Neural crest cell (in vitro differentiated cells): ENCODE measurements at regions not wholly inside any gene's neighbourhood (a gene's known extent, or its start where the extent isn't known, plus 50 kb on each side); places are given as distances from the start of the nearest gene placed in this dataset.

Experiments used
- DNase-seq: peaks from one replicate; pipeline ENCODE4 v3.0.0; 2021; ENCODE audit warnings: low read depth, mixed read lengths, low spot score
- H3K27ac Mint-ChIP-seq: one replicate; pipeline ENCODE4 v1.8.0; 2021; ENCODE audit warnings: mild to moderate bottlenecking, mixed read lengths; ENCODE audit not compliant: unreplicated experiment
- H3K27me3 Mint-ChIP-seq: 2 replicates; pipeline ENCODE4 v1.8.0; 2021; ENCODE audit warnings: low read depth, mild to moderate bottlenecking, mixed read lengths
- H3K36me3 Mint-ChIP-seq: 2 replicates; pipeline ENCODE4 v1.8.0; 2021; ENCODE audit warnings: low read depth, mild to moderate bottlenecking, mixed read lengths
- H3K4me1 Mint-ChIP-seq: 2 replicates; pipeline ENCODE4 v1.8.0; 2021; ENCODE audit warnings: mixed read lengths
- H3K4me3 Mint-ChIP-seq: one replicate; pipeline ENCODE4 v1.8.0; 2021; ENCODE audit warnings: mild to moderate bottlenecking, mixed read lengths
- H3K9me3 Mint-ChIP-seq: 2 replicates; pipeline ENCODE4 v1.8.0; 2021; ENCODE audit warnings: mixed read lengths
- CTCF ChIP-seq: fragments of 200-600 bp; sonication (generic); conservative IDR thresholded peaks from 2 replicates; pipeline ENCODE4 v1.5.0; 2021; ENCODE audit warnings: antibody characterized with exemption, mild to moderate bottlenecking

- no peaks in the 10 kb centered on the region for H3K27me3 Mint-ChIP-seq
Observed at GRCh38 chr17:63096426-63096825, 130.4 kb downstream of the TANC2 start.

GRCh38 chr17:63099425-63099824, 133.4 kb downstream of the TANC2 start:
- no peak for DNase-seq
- Mint-ChIP-seq H3K4me3 (no peak overlapping the region), H3K27ac (no peak overlapping the region), H3K9me3 (no peaks in the 10 kb centered on the region), H3K27me3 (no peaks in the 10 kb centered on the region), H3K4me1 (no peaks in the 10 kb centered on the region), H3K36me3 (no peaks in the 10 kb centered on the region)
- no peak for TF ChIP-seq CTCF

More at GRCh38 chr17:63096426-63096825, 130.4 kb downstream of the TANC2 start:
- Mint-ChIP-seq H3K9me3 (peaks cover 3% of the 10 kb centered on the region), H3K4me1 (no peaks in the 10 kb centered on the region), H3K27ac (no peak overlapping the region), H3K4me3 (no peak overlapping the region), H3K36me3 (peaks cover 3% of the 10 kb centered on the region)
- TF ChIP-seq CTCF = no peak
- DNase-seq = no peak

- no peaks in the 10 kb centered on the region for H3K9me3 Mint-ChIP-seq
- H3K27ac Mint-ChIP-seq = no peak overlapping the region
- no peak overlapping the region for H3K4me3 Mint-ChIP-seq
Observed at GRCh38 chr17:63102034-63102433, 136.0 kb downstream of the TANC2 start.

GRCh38 chr17:63106050-63106449, 140.0 kb downstream of the TANC2 start:
- Mint-ChIP-seq H3K4me3 (no peak overlapping the region), H3K27ac (no peak overlapping the region), H3K9me3 (no peaks in the 10 kb centered on the region), H3K4me1 (peaks cover 5% of the 10 kb centered on the region), H3K36me3 (no peaks in the 10 kb centered on the region), H3K27me3 (no peaks in the 10 kb centered on the region)
- TF ChIP-seq CTCF = no peak
- no peak for DNase-seq

More at GRCh38 chr17:63102034-63102433, 136.0 kb downstream of the TANC2 start:
- Mint-ChIP-seq H3K36me3 (no peaks in the 10 kb centered on the region), H3K4me1 (no peaks in the 10 kb centered on the region), H3K27me3 (no peaks in the 10 kb centered on the region)
- no peak for TF ChIP-seq CTCF
- DNase-seq = no peak

GRCh38 chr17:63109661-63110060, 143.6 kb downstream of the TANC2 start:
- H3K27me3 Mint-ChIP-seq = no peaks in the 10 kb centered on the region
- no peaks in the 10 kb centered on the region for H3K9me3 Mint-ChIP-seq

More at GRCh38 chr17:63109661-63110060, 143.6 kb downstream of the TANC2 start:
- Mint-ChIP-seq H3K36me3 (no peaks in the 10 kb centered on the region), H3K4me1 (peaks cover 5% of the 10 kb centered on the region), H3K27ac (no peak overlapping the region), H3K4me3 (no peak overlapping the region)
- no peak for TF ChIP-seq CTCF
- DNase-seq = no peak
